Mucosa of stomach (tissue), 1 donor: ENCODE measurements at regions not wholly inside any gene's neighbourhood (a gene's known extent, or its start where the extent isn't known, plus 50 kb on each side); places are given as distances from the start of the nearest gene placed in this dataset.

ENCODE experiments used
- H3K27me3 ChIP-seq: one replicate; pipeline ENCODE4 v1.7.0; 2013; ENCODE audit warnings: mild to moderate bottlenecking, low read length; ENCODE audit not compliant: control insufficient read depth, insufficient read depth
- H3K36me3 ChIP-seq: one replicate; pipeline ENCODE4 v1.7.0; 2013; ENCODE audit warnings: low read length; ENCODE audit not compliant: control insufficient read depth, insufficient read depth
- H3K4me1 ChIP-seq: one replicate; pipeline ENCODE4 v1.7.0; 2013; ENCODE audit warnings: mild to moderate bottlenecking, low read length; ENCODE audit not compliant: control insufficient read depth, insufficient read depth
- H3K4me3 ChIP-seq: one replicate; pipeline ENCODE4 v1.7.0; 2013; ENCODE audit warnings: low read length
- H3K9ac ChIP-seq: one replicate; pipeline ENCODE4 v1.7.0; 2013; ENCODE audit warnings: mild to moderate bottlenecking, low read length, moderate library complexity
- H3K9me3 ChIP-seq: one replicate; pipeline ENCODE4 v1.7.0; 2013; ENCODE audit warnings: mild to moderate bottlenecking, low read length, moderate library complexity; ENCODE audit not compliant: control insufficient read depth
- donor health status: Pancreatic carcinoma.

GRCh38 chr15:96551196-96551595, 220.7 kb downstream of the NR2F2 start:
- Histone ChIP-seq H3K4me3 (no peak overlapping the region), H3K4me1 (no peaks in the 10 kb centered on the region), H3K36me3 (no peaks in the 10 kb centered on the region), H3K9me3 (no peaks in the 10 kb centered on the region), H3K9ac (no peak overlapping the region), H3K27me3 (peaks cover 4% of the 10 kb centered on the region)

GRCh38 chr15:96551722-96552121, 221.2 kb downstream of the NR2F2 start:
- H3K9ac ChIP-seq: no peak overlapping the region
- H3K9me3 ChIP-seq: no peaks in the 10 kb centered on the region
- no peaks in the 10 kb centered on the region for H3K36me3 ChIP-seq
- no peak overlapping the region for H3K4me3 ChIP-seq
- H3K4me1 ChIP-seq: no peaks in the 10 kb centered on the region
- H3K27me3 ChIP-seq: peaks cover 4% of the 10 kb centered on the region

- H3K9me3 ChIP-seq: no peaks in the 10 kb centered on the region
- no peak overlapping the region for H3K4me3 ChIP-seq
- H3K4me1 ChIP-seq: no peaks in the 10 kb centered on the region
- peaks cover 4% of the 10 kb centered on the region for H3K27me3 ChIP-seq
- no peak overlapping the region for H3K9ac ChIP-seq
- H3K36me3 ChIP-seq: no peaks in the 10 kb centered on the region
Observed at GRCh38 chr15:96553006-96553405, 222.5 kb downstream of the NR2F2 start.

GRCh38 chr15:96553451-96553850, 223.0 kb downstream of the NR2F2 start:
- no peaks in the 10 kb centered on the region for H3K36me3 ChIP-seq
- no peak overlapping the region for H3K4me3 ChIP-seq
- peaks cover 4% of the 10 kb centered on the region for H3K27me3 ChIP-seq
- H3K9ac ChIP-seq: no peak overlapping the region
- H3K4me1 ChIP-seq: no peaks in the 10 kb centered on the region
- no peaks in the 10 kb centered on the region for H3K9me3 ChIP-seq

DNA sequence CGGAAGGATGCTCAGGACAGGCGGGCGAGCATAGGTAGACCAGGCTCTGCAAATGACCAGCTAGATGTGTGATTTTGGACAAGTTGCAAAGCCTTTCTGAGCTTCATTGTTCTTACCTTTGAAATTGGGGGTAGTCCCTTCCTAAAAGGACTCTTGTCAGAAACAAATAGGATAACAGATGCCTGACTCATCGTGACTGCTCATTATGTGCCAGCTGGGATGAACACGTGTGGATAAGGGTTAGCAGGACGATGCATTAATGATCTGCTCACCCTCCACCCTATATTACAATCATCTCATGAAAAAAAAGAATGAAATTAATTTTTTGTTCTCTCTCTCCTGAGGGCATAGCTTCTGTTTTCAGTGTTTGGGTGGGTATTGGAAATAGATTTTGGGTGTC, 223.4 kb downstream of the NR2F2 start:
- Histone ChIP-seq H3K9me3 (no peaks in the 10 kb centered on the region), H3K4me1 (no peaks in the 10 kb centered on the region), H3K4me3 (no peak overlapping the region), H3K9ac (no peak overlapping the region), H3K27me3 (peaks cover 4% of the 10 kb centered on the region), H3K36me3 (no peaks in the 10 kb centered on the region)

- H3K36me3 ChIP-seq: no peaks in the 10 kb centered on the region
- H3K9me3 ChIP-seq: no peaks in the 10 kb centered on the region
- no peaks in the 10 kb centered on the region for H3K4me1 ChIP-seq
- H3K9ac ChIP-seq: no peak overlapping the region
- no peak overlapping the region for H3K4me3 ChIP-seq
- H3K27me3 ChIP-seq: peaks cover 4% of the 10 kb centered on the region
Observed at GRCh38 chr15:96554541-96554940, 224.0 kb downstream of the NR2F2 start.

GRCh38 chr15:96559087-96559486, 228.6 kb downstream of the NR2F2 start:
- no peaks in the 10 kb centered on the region for H3K27me3 ChIP-seq

GRCh38 chr15:96559631-96560030, 229.1 kb downstream of the NR2F2 start:
- Histone ChIP-seq H3K4me1 (no peaks in the 10 kb centered on the region), H3K9me3 (no peaks in the 10 kb centered on the region), H3K36me3 (no peaks in the 10 kb centered on the region), H3K27me3 (no peaks in the 10 kb centered on the region), H3K9ac (no peak overlapping the region), H3K4me3 (no peak overlapping the region)

More at GRCh38 chr15:96559087-96559486, 228.6 kb downstream of the NR2F2 start:
- no peaks in the 10 kb centered on the region for H3K9me3 ChIP-seq
- H3K36me3 ChIP-seq: no peaks in the 10 kb centered on the region
- no peak overlapping the region for H3K4me3 ChIP-seq
- no peaks in the 10 kb centered on the region for H3K4me1 ChIP-seq
- no peak overlapping the region for H3K9ac ChIP-seq

DNA sequence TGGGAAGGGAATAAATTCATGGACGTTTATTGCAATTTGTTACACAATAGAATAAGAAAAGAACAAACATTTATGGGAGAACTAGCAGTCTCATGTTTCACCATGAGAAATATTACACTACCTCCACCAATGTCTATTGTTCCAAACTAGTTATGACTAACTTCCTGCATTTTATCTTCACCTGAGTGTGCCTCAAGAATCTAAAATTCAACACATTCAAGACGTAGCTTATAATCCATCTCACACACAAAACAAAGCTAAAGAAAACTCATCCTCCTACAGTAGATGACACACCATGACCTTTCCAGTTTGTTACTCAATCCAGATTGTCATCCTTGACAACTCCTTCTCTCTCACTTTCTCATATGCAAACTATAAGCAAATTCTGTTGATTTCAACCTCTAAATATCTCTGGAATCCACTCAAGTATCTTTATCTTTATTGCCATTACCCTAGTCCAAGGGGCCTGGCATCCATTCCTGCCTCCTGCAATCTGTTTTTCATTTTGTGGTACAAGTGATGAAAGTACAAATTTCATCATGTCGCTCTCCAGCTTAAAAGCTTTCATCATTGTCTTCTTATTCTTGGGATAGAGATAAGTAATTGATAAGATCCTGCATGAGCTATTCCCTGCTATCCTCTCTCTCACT, 229.9 kb downstream of the NR2F2 start:
- Histone ChIP-seq H3K36me3 (no peaks in the 10 kb centered on the region), H3K4me3 (no peak overlapping the region), H3K4me1 (no peaks in the 10 kb centered on the region), H3K9ac (no peak overlapping the region), H3K27me3 (no peaks in the 10 kb centered on the region), H3K9me3 (no peaks in the 10 kb centered on the region)

DNA sequence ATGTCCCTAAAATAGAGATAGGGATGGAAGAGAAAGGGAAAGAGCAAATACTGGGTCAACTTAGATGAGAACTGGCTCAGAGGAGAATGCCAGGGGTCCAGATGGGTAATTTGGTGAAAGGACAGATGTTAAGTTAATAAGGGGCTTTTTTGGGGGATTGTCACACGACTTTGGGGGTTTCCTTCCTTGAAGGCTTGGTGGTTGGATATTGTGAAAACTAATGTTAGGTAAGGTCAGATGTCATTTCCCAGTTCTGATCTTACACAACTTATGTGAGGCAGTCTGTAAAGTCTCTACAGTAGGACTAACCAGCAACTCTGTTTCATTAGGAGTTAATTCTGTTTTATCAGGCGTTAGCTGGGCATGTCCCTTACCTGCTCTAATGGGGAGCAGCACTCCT, 231.1 kb downstream of the NR2F2 start:
- H3K4me3 ChIP-seq: no peak overlapping the region
- no peaks in the 10 kb centered on the region for H3K36me3 ChIP-seq
- no peak overlapping the region for H3K9ac ChIP-seq
- no peaks in the 10 kb centered on the region for H3K9me3 ChIP-seq
- no peaks in the 10 kb centered on the region for H3K4me1 ChIP-seq
- no peaks in the 10 kb centered on the region for H3K27me3 ChIP-seq

DNA sequence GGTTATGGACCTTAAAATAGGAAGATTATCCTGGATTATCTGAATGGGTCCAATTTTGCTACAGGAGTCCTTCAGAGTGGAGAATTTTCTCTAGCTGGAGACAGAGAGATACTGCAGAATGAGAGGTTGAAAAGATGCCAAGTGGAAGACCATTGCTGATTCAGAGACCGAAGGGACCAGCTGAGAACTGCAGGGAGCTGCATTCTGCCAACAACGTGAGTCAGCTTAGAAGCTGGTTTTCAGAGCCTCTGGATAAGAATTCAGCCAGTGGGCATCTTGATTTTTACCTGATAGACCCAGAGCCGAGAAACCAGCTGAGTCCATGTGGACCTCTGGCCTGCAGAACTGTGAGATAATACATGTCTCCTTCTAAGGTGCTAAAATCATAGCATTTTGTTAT, 234.0 kb downstream of the NR2F2 start:
- no peaks in the 10 kb centered on the region for H3K4me1 ChIP-seq
- no peak overlapping the region for H3K9ac ChIP-seq
- H3K4me3 ChIP-seq: no peak overlapping the region
- no peaks in the 10 kb centered on the region for H3K27me3 ChIP-seq
- no peaks in the 10 kb centered on the region for H3K9me3 ChIP-seq
- H3K36me3 ChIP-seq: no peaks in the 10 kb centered on the region

DNA sequence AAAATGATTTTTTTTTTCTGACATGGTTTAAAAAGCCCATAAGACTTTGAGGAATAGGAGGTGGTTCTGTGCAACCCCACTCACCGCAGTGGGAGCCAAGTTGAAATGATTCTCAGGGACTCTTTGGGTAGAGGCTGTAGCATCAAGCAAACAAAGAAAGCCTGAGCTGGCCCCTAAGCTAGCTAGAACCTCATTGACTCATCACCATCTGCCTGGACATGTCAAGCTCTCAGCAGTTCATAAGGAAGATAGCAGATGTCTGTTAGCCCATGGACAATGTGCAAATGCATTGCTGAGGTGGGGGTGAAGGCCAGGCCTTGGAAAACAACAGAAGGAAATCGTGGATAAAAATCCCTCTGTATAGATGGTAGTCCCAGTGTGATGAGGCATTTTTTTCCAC, 234.8 kb downstream of the NR2F2 start:
- Histone ChIP-seq H3K36me3 (no peaks in the 10 kb centered on the region), H3K9ac (no peak overlapping the region), H3K4me1 (no peaks in the 10 kb centered on the region), H3K27me3 (no peaks in the 10 kb centered on the region), H3K4me3 (no peak overlapping the region), H3K9me3 (no peaks in the 10 kb centered on the region)

DNA sequence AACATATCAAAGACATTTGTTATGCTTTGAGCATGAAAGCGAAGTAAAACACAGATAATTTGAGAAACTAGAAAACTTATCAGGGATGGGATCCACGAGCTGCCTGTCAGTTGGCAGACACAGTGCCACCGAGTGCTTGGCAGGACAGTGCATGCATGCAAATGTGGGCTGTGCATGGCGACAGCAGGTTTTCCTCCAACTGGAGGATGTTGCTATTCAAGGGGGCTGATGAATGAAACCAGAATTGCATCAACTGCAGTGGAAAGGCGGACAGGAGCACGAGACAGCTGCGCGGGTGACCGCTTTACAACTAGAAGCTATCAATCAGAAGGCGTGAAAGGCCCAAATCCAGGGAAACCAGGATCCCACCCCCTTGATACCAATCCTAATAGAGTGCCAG, 244.3 kb downstream of the NR2F2 start:
- H3K4me3 ChIP-seq: no peak overlapping the region
- no peaks in the 10 kb centered on the region for H3K9me3 ChIP-seq
- no peaks in the 10 kb centered on the region for H3K27me3 ChIP-seq
- H3K36me3 ChIP-seq: no peaks in the 10 kb centered on the region
- H3K9ac ChIP-seq: no peak overlapping the region
- H3K4me1 ChIP-seq: no peaks in the 10 kb centered on the region
